ENCODE measurements at regions not wholly inside any gene's neighbourhood (a gene's known extent, or its start where the extent isn't known, plus 50 kb on each side); places are given as distances from the start of the nearest gene placed in this dataset.

DNA sequence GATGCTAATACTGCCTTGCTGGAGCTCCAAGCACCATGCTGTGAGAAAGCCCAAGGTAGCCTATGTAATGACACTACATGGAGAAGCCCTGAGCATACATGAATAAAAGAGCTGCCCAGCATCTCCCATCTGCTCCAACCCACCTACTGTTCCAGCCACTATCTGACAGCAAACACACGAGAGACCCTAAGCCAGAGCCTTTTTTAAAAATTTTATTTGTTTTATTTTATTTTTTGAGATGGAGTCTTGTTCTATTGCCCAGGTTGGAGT, 95.2 kb upstream of the PRICKLE1 start:
- TF ChIP-seq POLR2AphosphoS5 (IDR thresholded peaks at IDR 0.05; ENCODE audit: borderline replicate concordance, low read depth, low read length) = no peak
- TF ChIP-seq EZH2 (IDR thresholded peaks at IDR 0.05) = no peak
- no peak for TF ChIP-seq FOXP2 (optimal IDR thresholded peaks at IDR 0.05; ENCODE audit: control extremely low read depth, extremely low read length, insufficient read depth)
- no peak overlapping the region for H3K27ac ChIP-seq

GRCh38 chr12:42683933-42684801, 94.6 kb upstream of the PRICKLE1 start:
- no peaks in the 10 kb centered on the region for H3K36me3 ChIP-seq (ENCODE audit: insufficient read depth, low read length)
- H3K27ac ChIP-seq = no peak overlapping the region
- no peak overlapping the region for H3K9ac ChIP-seq (ENCODE audit: insufficient read length)
- TF ChIP-seq POLR2AphosphoS5 (IDR thresholded peaks at IDR 0.05; ENCODE audit: borderline replicate concordance, low read depth, low read length) = no peak
- TF ChIP-seq EZH2 (IDR thresholded peaks at IDR 0.05) = no peak
- TF ChIP-seq FOXP2 (optimal IDR thresholded peaks at IDR 0.05; ENCODE audit: control extremely low read depth, extremely low read length, insufficient read depth) = no peak
- DNase-seq (ENCODE audit: low read depth, low spot score) = no peak
- H3K9me3 ChIP-seq (ENCODE audit: low read depth, low read length) = no peaks in the 10 kb centered on the region
- H3K4me3 ChIP-seq = no peak overlapping the region

More for the DNA sequence above, 95.2 kb upstream of the PRICKLE1 start:
- Histone ChIP-seq H3K4me3 (no peak overlapping the region), H3K9ac (ENCODE audit: insufficient read length) (no peak overlapping the region), H3K9me3 (ENCODE audit: low read depth, low read length) (no peaks in the 10 kb centered on the region), H3K36me3 (ENCODE audit: insufficient read depth, low read length) (no peaks in the 10 kb centered on the region)
- DNase-seq (ENCODE audit: low read depth, low spot score) = no peak

DNA sequence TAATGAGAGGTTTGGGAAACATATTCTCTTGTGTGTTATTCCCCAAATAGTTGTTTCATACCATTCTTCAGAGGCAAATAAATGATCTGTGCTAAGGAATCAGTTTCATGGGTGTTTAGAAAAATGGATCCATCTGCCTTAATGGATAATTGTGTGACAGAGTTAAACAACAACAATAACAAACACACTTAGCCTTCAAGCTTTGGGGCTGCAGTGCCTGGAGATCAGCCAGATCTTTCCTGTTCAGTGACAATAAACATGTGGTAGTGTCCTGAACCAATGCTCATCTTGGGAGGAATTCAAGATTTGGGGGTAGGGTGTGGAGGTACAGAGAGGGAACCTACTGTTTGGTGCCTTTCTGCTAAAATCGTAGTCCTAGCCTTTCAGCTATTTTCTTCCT, 93.7 kb upstream of the PRICKLE1 start:
- no peak overlapping the region for H3K4me3 ChIP-seq
- no peak for DNase-seq (ENCODE audit: low read depth, low spot score)
- H3K36me3 ChIP-seq (ENCODE audit: insufficient read depth, low read length) = no peaks in the 10 kb centered on the region
- no peak overlapping the region for H3K27ac ChIP-seq
- H3K9ac ChIP-seq (ENCODE audit: insufficient read length) = no peak overlapping the region
- TF ChIP-seq EZH2 (IDR thresholded peaks at IDR 0.05) (no peak), POLR2AphosphoS5 (IDR thresholded peaks at IDR 0.05; ENCODE audit: borderline replicate concordance, low read depth, low read length) (no peak), FOXP2 (optimal IDR thresholded peaks at IDR 0.05; ENCODE audit: control extremely low read depth, extremely low read length, insufficient read depth) (no peak)
- no peaks in the 10 kb centered on the region for H3K9me3 ChIP-seq (ENCODE audit: low read depth, low read length)

- no peak for DNase-seq (ENCODE audit: low read depth, low spot score)
- H3K9me3 ChIP-seq (ENCODE audit: low read depth, low read length) = no peaks in the 10 kb centered on the region
- no peaks in the 10 kb centered on the region for H3K36me3 ChIP-seq (ENCODE audit: insufficient read depth, low read length)
- no peak for TF ChIP-seq EZH2 (IDR thresholded peaks at IDR 0.05)
- TF ChIP-seq POLR2AphosphoS5 (IDR thresholded peaks at IDR 0.05; ENCODE audit: borderline replicate concordance, low read depth, low read length) = no peak
- no peak for TF ChIP-seq FOXP2 (optimal IDR thresholded peaks at IDR 0.05; ENCODE audit: control extremely low read depth, extremely low read length, insufficient read depth)
- no peak overlapping the region for H3K9ac ChIP-seq (ENCODE audit: insufficient read length)
- H3K27ac ChIP-seq = no peak overlapping the region
- no peak overlapping the region for H3K4me3 ChIP-seq
Observed at GRCh38 chr12:42679466-42679865, 89.9 kb upstream of the PRICKLE1 start.

GRCh38 chr12:42677461-42677860, 87.9 kb upstream of the PRICKLE1 start:
- Histone ChIP-seq H3K36me3 (ENCODE audit: insufficient read depth, low read length) (no peaks in the 10 kb centered on the region), H3K9me3 (ENCODE audit: low read depth, low read length) (no peaks in the 10 kb centered on the region), H3K4me3 (no peak overlapping the region), H3K9ac (ENCODE audit: insufficient read length) (no peak overlapping the region), H3K27ac (no peak overlapping the region)
- DNase-seq (ENCODE audit: low read depth, low spot score) = no peak
- TF ChIP-seq FOXP2 (optimal IDR thresholded peaks at IDR 0.05; ENCODE audit: control extremely low read depth, extremely low read length, insufficient read depth) (no peak), POLR2AphosphoS5 (IDR thresholded peaks at IDR 0.05; ENCODE audit: borderline replicate concordance, low read depth, low read length) (no peak), EZH2 (IDR thresholded peaks at IDR 0.05) (no peak)

- Histone ChIP-seq H3K27ac (no peak overlapping the region), H3K36me3 (ENCODE audit: insufficient read depth, low read length) (no peaks in the 10 kb centered on the region), H3K4me3 (no peak overlapping the region), H3K9ac (ENCODE audit: insufficient read length) (no peak overlapping the region), H3K9me3 (ENCODE audit: low read depth, low read length) (no peaks in the 10 kb centered on the region)
- TF ChIP-seq POLR2AphosphoS5 (IDR thresholded peaks at IDR 0.05; ENCODE audit: borderline replicate concordance, low read depth, low read length) = no peak
- no peak for TF ChIP-seq FOXP2 (optimal IDR thresholded peaks at IDR 0.05; ENCODE audit: control extremely low read depth, extremely low read length, insufficient read depth)
- no peak for TF ChIP-seq EZH2 (IDR thresholded peaks at IDR 0.05)
- no peak for DNase-seq (ENCODE audit: low read depth, low spot score)
Observed at GRCh38 chr12:42673535-42673934, 84.0 kb upstream of the PRICKLE1 start.

- Histone ChIP-seq H3K36me3 (ENCODE audit: insufficient read depth, low read length) (no peaks in the 10 kb centered on the region), H3K27ac (no peak overlapping the region), H3K4me3 (no peak overlapping the region), H3K9me3 (ENCODE audit: low read depth, low read length) (no peaks in the 10 kb centered on the region), H3K9ac (ENCODE audit: insufficient read length) (no peak overlapping the region)
- TF ChIP-seq FOXP2 (optimal IDR thresholded peaks at IDR 0.05; ENCODE audit: control extremely low read depth, extremely low read length, insufficient read depth) (no peak), EZH2 (IDR thresholded peaks at IDR 0.05) (no peak), POLR2AphosphoS5 (IDR thresholded peaks at IDR 0.05; ENCODE audit: borderline replicate concordance, low read depth, low read length) (no peak)
- no peak for DNase-seq (ENCODE audit: low read depth, low spot score)
Observed at GRCh38 chr12:42670719-42671118, 81.2 kb upstream of the PRICKLE1 start.

DNA sequence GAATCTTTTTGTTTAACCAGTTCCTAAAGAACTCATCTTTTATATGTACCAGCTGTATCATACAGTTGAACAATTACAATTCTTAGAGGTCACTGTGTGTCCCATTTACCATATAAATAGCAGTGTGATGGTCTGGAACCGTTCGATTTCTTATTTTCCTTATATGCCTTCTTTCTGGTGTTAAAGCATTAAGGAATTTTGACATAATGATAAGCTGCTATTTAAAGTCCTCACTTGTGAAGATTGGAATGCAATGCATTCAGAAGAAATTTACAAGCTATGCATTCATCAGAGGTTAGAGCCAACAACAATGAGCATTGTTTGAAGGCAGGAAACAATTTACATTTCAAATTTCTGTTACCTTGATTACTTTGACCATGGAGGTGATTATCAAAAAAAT, 80.0 kb upstream of the PRICKLE1 start:
- Histone ChIP-seq H3K9me3 (ENCODE audit: low read depth, low read length) (no peaks in the 10 kb centered on the region), H3K36me3 (ENCODE audit: insufficient read depth, low read length) (no peaks in the 10 kb centered on the region), H3K4me3 (no peak overlapping the region), H3K27ac (no peak overlapping the region), H3K9ac (ENCODE audit: insufficient read length) (no peak overlapping the region)
- DNase-seq (ENCODE audit: low read depth, low spot score) = no peak
- TF ChIP-seq FOXP2 (optimal IDR thresholded peaks at IDR 0.05; ENCODE audit: control extremely low read depth, extremely low read length, insufficient read depth) (no peak), EZH2 (IDR thresholded peaks at IDR 0.05) (no peak), POLR2AphosphoS5 (IDR thresholded peaks at IDR 0.05; ENCODE audit: borderline replicate concordance, low read depth, low read length) (no peak)

Measured in SK-N-MC (cell line).